HG02981 (cell line): ENCODE measurements at regions not wholly inside any gene's neighbourhood (a gene's known extent, or its start where the extent isn't known, plus 50 kb on each side); places are given as distances from the start of the nearest gene placed in this dataset.
"Not testable (repeated sequence)": the region's sequence is repeated elsewhere in the genome, so short reads cannot be mapped to it uniquely, and the experiment has no call there.

ENCODE experiments used
- ATAC-seq: cut with Tn5 transposase; IDR thresholded peaks from one replicate; pipeline ENCODE4 v1.9.1; 2021; ENCODE audit warnings: mild to moderate bottlenecking, moderate library complexity; ENCODE audit not compliant: unreplicated experiment

DNA sequence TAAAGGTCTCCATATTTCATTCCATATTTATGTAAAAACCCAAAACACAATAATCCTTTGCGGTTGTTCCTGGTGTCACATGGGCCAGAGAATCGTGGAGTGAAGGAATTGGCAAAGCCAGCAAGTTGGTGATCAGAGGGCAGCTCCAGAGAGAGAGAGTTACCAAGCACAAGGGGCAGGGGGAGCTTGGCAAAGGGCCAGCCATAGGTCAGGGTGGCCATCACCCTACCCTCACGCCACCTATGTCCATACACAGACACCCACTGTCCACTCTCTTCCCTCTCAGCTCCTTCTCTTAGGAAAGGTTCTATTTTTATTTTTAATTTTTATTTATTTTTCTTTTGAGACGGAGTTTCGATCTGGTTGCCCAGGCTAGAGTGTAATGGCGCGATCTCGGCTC is 163.2 kb upstream of the JARID2 start:
- no peak for ATAC-seq

DNA sequence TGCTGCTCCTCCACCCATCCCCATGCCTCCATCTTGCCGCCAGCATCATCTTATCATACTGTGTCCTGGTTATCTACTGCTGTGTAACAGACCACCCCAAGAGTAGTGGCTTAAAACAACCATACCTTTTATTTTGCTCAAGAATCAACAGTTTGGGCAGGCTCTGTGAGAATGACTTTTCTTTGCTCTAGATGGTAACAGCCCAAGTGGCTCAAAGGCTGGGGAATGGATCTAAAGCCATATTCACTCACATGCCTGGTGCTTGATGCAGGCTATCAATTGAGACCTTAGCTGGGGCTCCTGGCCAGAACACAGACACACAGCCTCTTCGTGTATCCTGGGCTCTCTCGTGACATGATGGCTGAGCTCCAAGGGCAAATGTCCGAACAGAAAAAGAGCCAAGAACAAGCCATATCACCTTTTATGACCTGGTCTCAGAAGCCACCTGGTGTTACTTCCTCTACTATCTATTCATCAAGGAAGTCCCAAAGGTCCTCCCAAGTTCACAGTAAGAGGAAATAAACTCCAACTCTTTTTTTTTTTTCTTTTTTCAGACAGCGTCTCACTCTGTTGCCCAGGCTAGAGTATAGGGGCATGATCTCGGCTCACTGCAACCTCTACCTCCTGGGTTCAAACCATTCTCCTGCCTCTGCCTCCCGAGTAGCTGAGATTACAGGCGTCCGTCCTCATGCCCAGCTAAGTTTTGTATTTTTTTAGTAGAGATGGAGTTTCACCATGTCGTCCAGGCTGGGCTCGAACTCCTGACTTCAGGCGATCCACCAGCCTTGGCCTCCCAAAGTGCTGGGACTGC is 159.3 kb upstream of the JARID2 start:
- no peak for ATAC-seq

DNA sequence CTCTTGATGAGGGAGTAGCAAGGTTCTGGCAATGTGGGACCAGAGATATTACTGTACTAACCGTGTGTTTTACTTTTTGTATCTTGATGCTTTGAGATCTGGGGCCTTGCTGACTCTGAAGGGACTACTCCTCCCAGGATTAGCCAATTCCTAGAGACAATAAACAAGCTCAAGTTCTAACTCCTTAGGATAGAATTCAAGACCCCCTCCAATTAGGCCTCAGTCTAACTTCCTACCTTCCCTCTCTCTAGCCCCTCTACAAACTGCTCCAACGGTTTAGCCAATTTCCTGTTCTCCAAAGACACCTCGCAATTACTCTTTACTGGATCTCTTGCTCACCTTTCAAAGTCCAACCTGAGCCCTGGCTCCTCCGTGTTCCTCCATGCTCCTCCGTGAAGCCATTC is 158.7 kb upstream of the JARID2 start:
- ATAC-seq, result no peak

DNA sequence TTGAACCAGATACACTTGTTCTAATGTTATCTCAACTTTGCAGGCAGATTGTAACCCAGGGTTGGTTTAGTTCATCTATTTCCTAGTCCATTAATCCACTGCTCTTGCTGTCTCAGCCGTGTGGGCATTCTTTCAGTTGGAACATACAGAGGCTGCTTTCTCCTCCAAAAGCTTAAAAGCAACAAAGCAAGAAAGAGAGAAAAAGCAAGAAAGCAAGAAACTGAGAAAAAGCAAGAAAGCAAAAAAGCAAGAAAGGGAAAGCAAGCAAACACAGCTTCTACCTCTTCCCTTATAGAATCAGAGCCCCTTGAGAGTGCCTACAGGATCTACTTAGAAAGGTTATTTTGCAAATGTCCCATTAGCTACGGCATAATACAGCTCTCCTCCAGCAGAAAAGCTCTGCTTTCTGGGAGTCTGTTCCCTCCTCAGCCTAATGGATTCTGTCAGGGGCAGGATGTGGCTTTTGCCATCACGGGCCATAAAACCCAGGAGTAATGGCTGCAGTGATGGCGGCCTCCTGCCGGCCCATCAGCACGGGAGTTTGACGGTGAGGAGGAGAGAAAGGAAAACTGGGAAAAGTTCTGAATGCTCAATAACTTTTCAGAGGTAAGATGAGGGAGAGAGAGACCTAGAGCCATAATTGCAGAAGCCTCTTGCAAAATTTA is 156.8 kb upstream of the JARID2 start:
- ATAC-seq, result no peak

DNA sequence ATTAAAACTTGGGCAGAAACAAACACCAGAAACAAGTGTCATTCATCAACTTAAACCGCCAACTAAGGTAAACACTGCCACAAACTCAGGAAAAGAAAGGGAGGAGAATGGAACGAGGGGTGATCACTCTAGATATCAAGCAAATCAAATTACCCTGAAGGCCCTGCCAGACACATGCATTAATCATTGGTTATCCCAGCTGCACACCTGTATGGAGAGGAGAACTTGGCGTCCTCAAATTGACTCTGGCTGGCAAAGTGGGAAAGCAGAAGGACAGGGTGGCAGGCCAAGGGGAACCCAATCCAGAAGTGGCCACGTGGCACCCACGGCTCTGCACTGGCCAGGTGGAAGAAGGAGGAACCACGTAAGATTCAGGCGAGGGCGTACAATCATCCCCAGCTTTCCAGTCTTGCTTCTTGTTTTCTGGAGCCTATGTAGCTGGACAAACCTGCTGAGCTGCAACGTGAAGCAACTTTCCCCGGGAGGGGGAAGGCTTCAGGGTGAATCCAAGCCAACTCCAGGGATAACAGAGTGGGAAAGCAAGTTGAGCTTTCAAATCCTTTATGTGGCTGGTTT is 156.2 kb upstream of the JARID2 start:
- no peak for ATAC-seq

DNA sequence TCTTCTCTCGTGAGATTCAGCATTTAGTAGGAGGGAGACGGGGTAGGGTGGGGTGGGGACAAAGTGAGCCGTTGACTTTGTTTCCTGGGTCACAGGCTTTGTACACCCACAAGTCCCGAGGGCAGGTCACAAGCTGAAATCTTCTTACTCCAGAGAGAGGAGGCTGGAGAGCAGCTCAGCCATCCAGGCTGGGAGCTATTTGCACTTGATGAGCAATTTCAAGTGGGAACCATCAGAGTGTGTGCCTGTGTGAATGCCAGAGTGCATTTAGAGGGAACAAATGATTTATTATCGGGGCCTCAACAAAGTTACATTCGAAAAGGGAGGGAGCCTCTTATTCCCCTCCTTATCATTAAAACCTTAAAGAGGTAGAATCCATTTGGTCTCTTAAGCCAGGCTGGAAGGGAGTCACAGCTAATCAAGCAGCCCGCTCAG is 155.7 kb upstream of the JARID2 start:
- no peak for ATAC-seq

DNA sequence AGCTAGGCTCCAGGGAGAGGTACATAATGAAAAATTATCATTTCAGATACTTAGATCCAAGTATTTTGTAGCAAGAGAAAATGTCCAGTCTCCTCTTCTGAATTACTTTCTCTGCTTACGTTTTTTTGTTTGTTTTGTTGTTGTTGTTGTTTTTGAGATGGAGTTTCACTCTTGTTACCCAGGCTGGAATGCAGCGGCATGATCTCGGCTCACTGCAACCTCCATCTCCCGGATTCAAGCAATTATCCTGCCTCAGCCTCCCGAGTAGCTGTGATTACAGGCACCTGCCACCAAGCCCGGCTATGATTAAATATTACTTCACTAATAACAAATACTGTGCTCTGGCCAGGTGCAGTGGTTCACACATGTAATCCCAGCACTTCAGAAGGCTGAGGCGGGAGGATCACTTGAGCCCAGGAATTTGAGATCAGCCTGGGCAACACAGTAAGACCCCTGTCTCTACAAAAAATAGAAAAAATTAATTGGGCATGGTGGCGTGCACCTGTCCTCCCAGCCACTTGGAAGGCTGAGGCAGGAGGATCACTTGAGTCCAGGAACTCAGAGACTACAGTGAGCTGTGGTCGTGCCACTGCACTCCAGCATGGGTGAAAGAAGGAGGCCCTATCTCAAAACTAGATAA is 155.0 kb upstream of the JARID2 start:
- ATAC-seq, result no peak

DNA sequence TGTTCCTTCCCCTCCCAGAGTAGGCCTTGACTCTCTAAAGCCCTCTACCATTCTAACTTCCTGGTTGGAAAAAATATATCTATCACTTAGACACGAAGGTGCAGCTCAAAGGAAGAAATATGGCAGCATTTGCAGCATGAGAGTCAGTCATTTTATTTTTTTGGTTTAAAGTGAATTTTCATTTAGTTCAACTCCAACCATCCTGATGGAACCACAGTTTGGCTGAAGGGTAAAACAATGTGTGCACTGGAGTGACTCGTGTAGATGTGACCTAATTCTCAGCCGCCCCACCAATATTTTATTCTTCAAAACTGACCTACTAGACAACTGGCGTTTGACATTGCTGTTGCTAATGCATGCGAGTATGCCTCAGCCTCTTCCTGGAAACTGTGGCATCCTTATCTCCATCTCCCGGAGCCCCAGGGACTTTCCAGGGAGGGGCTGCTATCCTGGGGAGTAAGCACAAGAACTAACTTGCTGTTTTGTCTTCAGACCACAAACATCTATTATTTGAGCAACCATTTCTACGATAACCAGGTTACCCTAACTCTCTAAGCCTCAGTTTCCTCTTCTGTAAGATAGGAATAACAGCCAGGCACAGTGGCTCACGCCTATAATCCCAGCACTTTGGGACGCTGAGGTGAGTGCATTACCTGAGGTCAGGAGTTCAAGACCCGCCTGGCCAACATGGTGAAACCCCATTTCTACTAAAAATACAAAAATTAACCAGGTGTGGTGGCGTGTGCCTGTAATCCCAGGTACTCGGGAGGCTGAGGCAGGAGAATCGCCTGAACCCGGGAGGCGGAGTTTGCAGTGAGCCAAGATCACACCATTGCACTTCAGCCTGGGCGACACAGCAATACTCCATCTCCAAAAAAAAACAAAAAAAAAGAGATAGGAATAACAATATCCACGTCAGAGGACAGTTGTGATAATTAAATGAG is 148.7 kb upstream of the JARID2 start:
- ATAC-seq, result no peak

DNA sequence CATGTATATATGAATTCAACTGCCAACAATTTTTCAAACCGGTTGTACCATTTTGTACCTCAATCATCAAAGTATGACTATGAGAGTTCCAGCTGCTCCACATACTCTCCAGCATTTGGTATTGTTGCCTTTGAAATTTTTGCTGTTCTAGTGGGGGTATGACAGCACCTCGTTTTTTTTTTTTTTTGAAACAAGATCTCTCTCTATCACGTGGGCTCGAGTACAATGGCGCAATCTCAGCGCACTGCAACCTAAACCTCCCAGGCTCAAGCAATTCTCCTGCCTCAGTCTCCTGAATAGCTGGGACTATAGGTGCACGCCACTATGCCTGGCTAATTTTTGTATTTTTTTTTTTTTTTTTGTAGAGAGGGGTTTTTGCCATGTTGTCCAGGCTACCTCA is 144.7 kb upstream of the JARID2 start:
- ATAC-seq, result no peak

DNA sequence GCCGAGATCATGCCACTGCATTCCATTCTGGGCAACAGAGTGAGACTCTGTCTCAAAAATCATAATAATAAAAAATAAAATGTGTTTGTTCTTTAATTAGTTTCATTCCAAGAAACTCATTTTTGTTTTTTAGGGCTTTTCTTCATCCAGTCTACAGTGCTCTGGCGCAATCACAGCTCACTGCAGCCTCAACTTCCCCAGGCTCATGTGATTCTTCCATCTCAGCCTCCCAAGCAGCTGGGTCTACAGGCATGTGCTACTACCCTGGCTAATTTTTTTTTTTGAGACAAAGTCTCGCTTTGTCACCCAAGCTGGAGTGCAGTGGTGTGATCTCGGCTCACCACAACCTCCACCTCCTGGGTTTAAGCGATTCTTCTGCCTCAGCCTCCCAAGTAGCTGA is 143.6 kb upstream of the JARID2 start:
- ATAC-seq, result no peak

DNA sequence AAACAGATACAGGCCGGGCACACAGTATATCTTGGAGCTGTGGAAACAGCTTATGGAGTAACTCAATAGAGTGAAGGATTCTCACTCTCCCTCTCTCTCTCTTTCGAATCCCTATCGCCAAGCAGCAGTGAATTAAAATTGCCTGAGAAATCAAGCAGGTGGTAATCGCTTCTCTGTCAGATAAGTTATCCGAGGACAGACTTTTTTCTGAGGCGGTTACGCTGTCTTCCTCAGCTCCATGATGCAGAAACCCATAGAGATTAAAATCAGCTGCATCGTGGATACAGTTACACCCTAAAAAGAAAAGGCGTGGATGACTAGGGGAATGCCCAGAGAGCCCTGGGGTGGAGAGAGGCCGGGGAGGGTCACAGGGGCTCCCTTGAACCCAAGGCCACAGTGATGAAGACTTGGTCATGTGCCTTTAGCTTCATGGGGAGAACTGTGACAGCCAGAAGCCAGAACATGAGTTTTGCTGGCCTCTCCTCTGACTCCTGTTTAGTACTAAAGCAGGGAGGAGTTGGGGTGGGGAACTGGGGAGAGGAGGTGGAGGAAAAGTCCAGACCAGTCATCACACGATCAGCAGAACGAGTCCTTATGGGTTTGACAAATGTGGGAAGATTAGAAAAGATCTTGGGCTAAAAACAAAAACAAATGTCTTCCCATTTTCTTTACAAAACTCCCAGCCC is 138.8 kb upstream of the JARID2 start:
- ATAC-seq, result no peak

DNA sequence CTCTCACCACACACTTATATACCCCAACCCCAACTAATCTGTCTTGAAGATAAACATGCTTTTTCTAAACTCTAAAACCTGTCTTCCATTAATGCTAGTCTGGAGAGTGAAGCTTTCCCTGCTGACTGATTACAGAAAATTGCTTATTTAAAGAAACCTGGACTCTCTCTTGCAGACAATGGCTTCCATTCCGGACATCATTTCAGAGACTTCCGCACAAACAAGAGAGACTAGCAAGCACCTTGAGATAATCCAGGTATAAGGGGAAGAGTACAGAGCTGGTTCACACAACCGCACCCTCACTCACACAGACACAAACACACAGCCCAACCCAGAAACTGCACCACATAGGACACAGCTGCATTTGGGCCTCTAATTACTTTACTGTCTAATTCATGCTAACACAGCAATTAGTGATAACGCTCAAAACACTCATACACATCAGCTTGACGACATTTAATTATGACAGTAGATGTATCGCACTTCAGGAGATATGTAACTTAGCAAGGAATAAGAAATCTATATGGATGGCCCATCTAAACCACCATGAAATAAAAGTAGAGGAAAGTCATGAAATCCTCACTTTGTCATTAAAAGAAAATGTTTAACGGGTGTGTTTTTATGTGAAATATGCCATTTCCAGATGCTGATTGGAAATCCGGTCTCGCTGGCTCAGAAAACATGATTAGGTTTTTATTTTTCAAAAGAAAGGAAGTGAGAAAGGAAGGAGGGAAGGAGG is 138.1 kb upstream of the JARID2 start:
- ATAC-seq, result no peak

DNA sequence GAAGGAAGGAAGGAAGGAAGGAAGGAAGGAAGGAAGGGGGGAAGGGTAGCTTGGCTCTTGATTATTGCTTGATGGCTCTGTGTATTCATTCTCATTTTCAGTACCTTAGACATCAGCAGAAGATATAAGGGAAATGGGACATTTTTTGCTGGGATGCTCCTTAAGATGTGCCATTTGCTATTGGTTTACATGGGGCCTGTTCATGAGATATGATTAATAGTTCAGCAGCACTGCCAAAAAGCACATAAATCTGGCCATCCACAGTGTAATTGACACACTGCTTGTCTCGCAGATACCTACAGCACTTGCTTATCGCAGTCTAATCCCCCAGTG is 137.5 kb upstream of the JARID2 start:
- ATAC-seq, result no peak

DNA sequence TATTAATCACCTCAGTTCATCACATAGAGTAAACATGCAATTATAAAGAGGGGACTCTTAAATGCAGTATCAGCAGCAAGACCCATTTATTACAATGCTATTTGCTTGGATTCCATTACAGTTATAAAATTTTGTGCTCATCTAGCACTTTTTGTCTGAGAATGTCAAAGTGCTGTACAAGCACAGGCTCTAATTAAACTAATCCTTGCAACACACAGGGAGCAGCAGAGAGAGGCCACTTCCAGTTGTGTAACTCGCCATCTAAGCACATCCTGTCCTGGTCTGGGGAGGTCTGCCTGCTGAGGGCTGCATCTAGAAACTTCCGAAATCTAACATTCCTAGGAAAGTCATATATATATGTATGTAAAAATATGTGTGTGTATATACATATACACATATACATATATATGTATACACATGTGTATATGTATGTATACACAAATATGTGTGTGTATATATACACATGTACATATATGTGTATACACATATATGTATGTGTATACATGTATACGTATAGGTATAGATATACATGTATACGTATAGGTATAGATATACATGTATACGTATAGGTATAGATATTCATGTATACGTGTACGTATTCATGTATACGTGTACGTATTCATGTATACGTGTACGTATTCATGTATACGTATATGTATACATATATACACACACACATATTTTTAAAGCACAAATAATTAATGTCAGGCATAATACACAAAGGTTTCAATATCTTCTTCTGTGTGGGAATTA is 136.4 kb upstream of the JARID2 start:
- no peak for ATAC-seq

DNA sequence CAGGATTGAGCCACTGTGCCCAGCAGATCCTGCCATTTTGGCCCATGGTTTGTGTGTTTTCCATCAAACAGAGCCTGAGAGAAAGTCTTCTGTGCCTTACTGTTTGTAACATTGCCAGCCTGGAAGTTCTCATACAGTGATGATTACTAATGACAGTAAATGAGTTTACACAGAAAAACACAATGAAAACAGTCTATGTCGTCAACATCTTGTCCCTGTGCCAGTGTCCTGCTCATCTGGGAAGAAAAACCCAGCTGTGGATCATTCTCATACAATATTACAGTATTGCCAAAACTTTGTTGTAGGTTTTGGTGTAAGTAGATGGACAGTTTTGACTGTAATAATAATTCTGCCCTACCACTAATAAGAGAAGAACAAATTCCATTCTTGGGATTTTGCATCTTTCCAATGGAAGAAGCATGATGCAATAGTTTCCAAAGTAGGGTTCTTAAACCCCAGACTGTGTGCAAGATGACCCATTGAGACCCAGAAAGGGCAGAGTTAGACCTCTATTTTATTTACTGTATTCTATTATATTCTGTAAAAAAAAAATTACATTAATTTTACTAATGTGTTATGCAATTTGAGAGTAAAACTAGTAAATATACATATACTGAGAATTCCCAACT is 135.0 kb upstream of the JARID2 start:
- ATAC-seq, result no peak

DNA sequence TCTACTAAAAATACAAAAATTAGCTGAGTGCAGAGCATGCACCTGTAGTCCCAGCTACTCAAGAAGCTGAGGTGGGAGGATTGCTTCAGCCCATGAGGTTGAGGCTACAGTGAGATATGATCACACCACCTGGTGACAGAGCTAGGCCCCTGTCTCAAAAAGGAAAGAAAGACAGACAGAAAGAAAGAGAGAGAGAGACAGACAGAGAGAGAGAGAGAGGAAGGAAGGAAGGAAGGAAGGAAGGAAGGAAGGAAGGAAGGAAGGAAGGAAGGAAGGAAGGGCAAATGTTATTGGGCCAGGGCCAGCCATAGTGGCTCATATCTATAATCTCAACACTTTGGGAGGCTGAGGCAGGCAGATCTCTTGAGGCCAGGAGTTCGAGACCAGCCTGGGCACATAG is 134.3 kb upstream of the JARID2 start:
- ATAC-seq, result not testable (repeated sequence)

DNA sequence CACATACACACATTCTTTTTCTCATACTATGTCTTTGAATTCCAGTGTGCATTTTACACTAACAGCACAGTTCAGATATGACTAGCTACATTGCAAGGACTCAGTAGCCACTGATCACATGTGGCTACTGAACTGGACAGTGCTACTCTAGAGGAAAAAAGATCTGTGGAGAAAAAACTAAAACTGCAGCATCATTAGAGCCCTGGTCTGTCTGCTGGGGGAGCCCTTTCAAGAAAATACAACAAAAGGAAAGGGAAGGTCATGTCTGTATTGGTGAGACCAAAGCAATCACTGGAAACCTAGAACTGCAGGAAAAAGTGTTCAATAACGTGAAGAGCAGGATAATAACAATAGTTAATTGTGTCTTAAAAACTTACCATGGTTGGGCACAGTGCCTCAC is 132.3 kb upstream of the JARID2 start:
- no peak for ATAC-seq

DNA sequence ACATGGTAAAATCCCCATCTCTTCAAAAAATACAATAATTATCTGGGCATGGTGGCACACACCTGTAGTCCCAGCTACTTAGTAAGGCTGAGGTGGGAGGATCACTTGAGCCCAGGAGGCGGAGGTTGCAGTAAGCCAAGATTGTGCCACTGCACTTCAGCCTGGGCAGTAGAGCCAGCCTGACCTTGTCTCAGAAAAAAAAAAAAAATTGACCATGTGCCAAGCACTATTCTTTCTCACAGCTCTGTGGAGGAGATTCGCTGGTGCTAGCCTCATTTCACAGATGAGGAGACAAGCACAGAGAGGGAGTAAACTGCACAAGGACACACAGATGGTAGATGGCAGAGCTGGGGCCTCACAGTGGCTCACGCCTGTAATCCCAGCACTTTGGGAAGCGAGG is 131.8 kb upstream of the JARID2 start:
- no peak for ATAC-seq
